K562 (cell line): ENCODE measurements at regions not wholly inside any gene's neighbourhood (a gene's known extent, or its start where the extent isn't known, plus 50 kb on each side); places are given as distances from the start of the nearest gene placed in this dataset.

Source experiments
- ARHGAP35 ChIP-seq: fragments of 450-650 bp; IDR thresholded peaks from 2 replicates; pipeline ENCODE4 v1.6.1; 2018; ENCODE audit not compliant: partially characterized antibody
- GABPA ChIP-seq: fragments of 200-800 bp; sonication (Bioruptor generic); conservative IDR thresholded peaks from 2 replicates; pipeline ENCODE4 v1.6.1; 2016; ENCODE audit warnings: low read depth, missing genetic modification characterization, missing compliant biosample characterization
- MYC ChIP-seq, 2 experiments: fragments of 250-450 bp in 1 of 2; sonication (Bioruptor Pico) in 1 of 2; IDR thresholded peaks; 2 replicates each; pipeline versions ENCODE4 v1.5.1 to v1.6.1; 2012 to 2021; ENCODE audit warnings: low read depth in 2 of 2, borderline replicate concordance in 1 of 2, improper control_type of control experiment in 1 of 2, low read length in 1 of 2, mild to moderate bottlenecking in 1 of 2, moderate library complexity in 1 of 2
- ZBTB49 ChIP-seq: sonication (generic); formaldehyde crosslinking; IDR thresholded peaks from 2 replicates; pipeline ENCODE4 v1.8.0; 2022; ENCODE audit warnings: missing genetic modification reagents, mild to moderate bottlenecking, borderline replicate concordance
- TF ChIP-seq, protein P1 (sequence below), 2 experiments: IDR thresholded peaks; 2 replicates each; pipeline ENCODE4 v1.6.1; 2011; ENCODE audit warnings: borderline replicate concordance in 1 of 2, control low read depth in 1 of 2, low read depth in 1 of 2, low read length in 1 of 2, mild to moderate bottlenecking in 1 of 2, mixed read lengths in 1 of 2, moderate library complexity in 1 of 2; ENCODE audit not compliant: insufficient read depth in 1 of 2, insufficient read length in 1 of 2, poor library complexity in 1 of 2, severe bottlenecking in 1 of 2; ENCODE audit errors: extremely low read depth in 1 of 2
- TF ChIP-seq, protein P2 (sequence below): fragments of 250-450 bp; sonication (Bioruptor Pico); IDR thresholded peaks from 2 replicates; pipeline ENCODE4 v1.4.0; 2020; ENCODE audit warnings: mild to moderate bottlenecking, moderate library complexity

GRCh38 chr6:94163877-94164276 lies 744.5 kb upstream of the EPHA7 start:
- TF ChIP-seq GABPA (tag) (no peak), ARHGAP35 (no peak), ZBTB49 (CRISPR knock-in tag) (no peak), MYC (IDR thresholded peaks at IDR 0.05; ENCODE audit: low read depth, low read length) (no peak), MYC (CRISPR knock-in tag; IDR thresholded peaks at IDR 0.05; ENCODE audit: borderline replicate concordance, low read depth) (no peak)
- TF ChIP-seq, protein P1, sequence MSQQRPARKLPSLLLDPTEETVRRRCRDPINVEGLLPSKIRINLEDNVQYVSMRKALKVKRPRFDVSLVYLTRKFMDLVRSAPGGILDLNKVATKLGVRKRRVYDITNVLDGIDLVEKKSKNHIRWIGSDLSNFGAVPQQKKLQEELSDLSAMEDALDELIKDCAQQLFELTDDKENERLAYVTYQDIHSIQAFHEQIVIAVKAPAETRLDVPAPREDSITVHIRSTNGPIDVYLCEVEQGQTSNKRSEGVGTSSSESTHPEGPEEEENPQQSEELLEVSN (IDR thresholded peaks at IDR 0.05; ENCODE audit: borderline replicate concordance in 1 of 2, extremely low read depth in 1 of 2, insufficient read depth in 1 of 2, insufficient read length in 1 of 2, low read depth in 1 of 2, low read length in 1 of 2, poor library complexity in 1 of 2, severe bottlenecking in 1 of 2), result no peak
- TF ChIP-seq, protein P2, sequence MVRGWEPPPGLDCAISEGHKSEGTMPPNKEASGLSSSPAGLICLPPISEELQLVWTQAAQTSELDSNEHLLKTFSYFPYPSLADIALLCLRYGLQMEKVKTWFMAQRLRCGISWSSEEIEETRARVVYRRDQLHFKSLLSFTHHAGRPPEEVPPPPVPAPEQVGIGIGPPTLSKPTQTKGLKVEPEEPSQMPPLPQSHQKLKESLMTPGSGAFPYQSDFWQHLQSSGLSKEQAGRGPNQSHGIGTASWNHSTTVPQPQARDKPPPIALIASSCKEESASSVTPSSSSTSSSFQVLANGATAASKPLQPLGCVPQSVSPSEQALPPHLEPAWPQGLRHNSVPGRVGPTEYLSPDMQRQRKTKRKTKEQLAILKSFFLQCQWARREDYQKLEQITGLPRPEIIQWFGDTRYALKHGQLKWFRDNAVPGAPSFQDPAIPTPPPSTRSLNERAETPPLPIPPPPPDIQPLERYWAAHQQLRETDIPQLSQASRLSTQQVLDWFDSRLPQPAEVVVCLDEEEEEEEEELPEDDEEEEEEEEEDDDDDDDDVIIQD (CRISPR knock-in tag), result no peak
